ENCODE measurements at regions not wholly inside any gene's neighbourhood (a gene's known extent, or its start where the extent isn't known, plus 50 kb on each side); places are given as distances from the start of the nearest gene placed in this dataset.

- TF ChIP-seq REST (IDR thresholded peaks at IDR 0.05): no peak
These were observed 581.7 kb downstream of the INHBA start (continued) for GRCh38 chr7:41121228-41121627.

- H3K4me1 ChIP-seq: no peaks in the 10 kb centered on the region
- peaks cover 3% of the 10 kb centered on the region; the same call in 1 of the 3 replicates for H3K9me3 ChIP-seq
- no peak for DNase-seq (ENCODE audit: low read depth in 1 of 2, low spot score in 1 of 2)
- no peak for ATAC-seq
- no peak overlapping the region for H3K4me3 ChIP-seq
- POLR2A ChIA-PET: no interaction called here
- no peak overlapping the region for H3K4me2 ChIP-seq
- CTCF ChIA-PET: interaction anchor here (1.7 kb wide), 1 partner anchor 12 kb away, joined by 8 read pairs; no protein-coding TSS in a partner anchor
- no peak overlapping the region for H3K27ac ChIP-seq
- no peak for FAIRE-seq
- WGBS (ENCODE audit: missing lambda C conversion rate): 9% methylated on average over 4 of the region's 4 CpGs
- TF ChIP-seq CBX2 (IDR thresholded peaks at IDR 0.05; ENCODE audit: borderline replicate concordance, low read depth) (no peak), HMGXB4 (CRISPR knock-in tag; IDR thresholded peaks at IDR 0.05; ENCODE audit: borderline replicate concordance) (no peak), REST (IDR thresholded peaks at IDR 0.05) (no peak), HEYL (CRISPR knock-in tag; IDR thresholded peaks at IDR 0.05) (no peak), CEBPB (IDR thresholded peaks at IDR 0.05) (no peak), FOSL2 (IDR thresholded peaks at IDR 0.05) (no peak), FOSL2 (CRISPR knock-in tag; IDR thresholded peaks at IDR 0.05) (no peak), SREBF2 (IDR thresholded peaks at IDR 0.05) (no peak), KDM5A (IDR thresholded peaks at IDR 0.05) (no peak), GATA3 (IDR thresholded peaks at IDR 0.05; ENCODE audit: borderline replicate concordance) (no peak), E2F6 (IDR thresholded peaks at IDR 0.05; ENCODE audit: borderline replicate concordance, low read depth) (no peak), ZFP36 (IDR thresholded peaks at IDR 0.05; ENCODE audit: borderline replicate concordance, partially characterized antibody) (no peak), RAD21 (conservative IDR thresholded peaks at IDR 0.05 in 1 of 2, IDR thresholded peaks at IDR 0.05 in 1 of 2) (no peak), CHD2 (IDR thresholded peaks at IDR 0.05; ENCODE audit: low read length, partially characterized antibody) (no peak), HOXA7 (CRISPR knock-in tag; IDR thresholded peaks at IDR 0.05) (no peak), NPAS2 (CRISPR knock-in tag; IDR thresholded peaks at IDR 0.05; ENCODE audit: borderline replicate concordance) (no peak), USF2 (IDR thresholded peaks at IDR 0.05) (no peak)
- TF ChIP-seq, protein P1, sequence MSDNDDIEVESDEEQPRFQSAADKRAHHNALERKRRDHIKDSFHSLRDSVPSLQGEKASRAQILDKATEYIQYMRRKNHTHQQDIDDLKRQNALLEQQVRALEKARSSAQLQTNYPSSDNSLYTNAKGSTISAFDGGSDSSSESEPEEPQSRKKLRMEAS (IDR thresholded peaks at IDR 0.05): no peak
These were observed 584.4 kb downstream of the INHBA start for GRCh38 chr7:41118486-41118885.

Data from A549 (cell line).